Trophoblast cell (in vitro differentiated cells and primary cell): ENCODE measurements at regions not wholly inside any gene's neighbourhood (a gene's known extent, or its start where the extent isn't known, plus 50 kb on each side); places are given as distances from the start of the nearest gene placed in this dataset.

Experiments
- DNase-seq, 2 donors: peaks; one replicate each; pipeline ENCODE4 v3.0.0-alpha.2; 2016
- H2AFZ ChIP-seq: 2 replicates; pipeline ENCODE4 v1.6.1; 2013; ENCODE audit warnings: low read length, moderate library complexity, mild to moderate bottlenecking; ENCODE audit not compliant: insufficient read depth, poor library complexity
- H2AK5ac ChIP-seq: 2 replicates; pipeline ENCODE4 v1.6.1; 2013; ENCODE audit warnings: mild to moderate bottlenecking, low read length
- H2BK120ac ChIP-seq: 2 replicates; pipeline ENCODE4 v1.6.1; 2013; ENCODE audit warnings: low read length, mild to moderate bottlenecking, moderate library complexity; ENCODE audit not compliant: insufficient read depth, poor library complexity
- H2BK12ac ChIP-seq: 2 replicates; pipeline ENCODE4 v1.6.1; 2013; ENCODE audit warnings: mild to moderate bottlenecking, low read length, moderate library complexity
- H2BK5ac ChIP-seq: 2 replicates; pipeline ENCODE4 v1.6.1; 2013; ENCODE audit warnings: low read length, low read depth, moderate library complexity, mild to moderate bottlenecking; ENCODE audit not compliant: poor library complexity
- H3K14ac ChIP-seq: 2 replicates; pipeline ENCODE4 v1.6.1; 2013; ENCODE audit warnings: mild to moderate bottlenecking, low read length
- H3K18ac ChIP-seq: 2 replicates; pipeline ENCODE4 v1.6.1; 2013; ENCODE audit warnings: mild to moderate bottlenecking, low read length
- H3K23ac ChIP-seq: 2 replicates; pipeline ENCODE4 v1.6.1; 2013; ENCODE audit warnings: low read length
- H3K27ac ChIP-seq: 2 replicates; pipeline ENCODE4 v1.5.1; 2013; ENCODE audit warnings: low read depth, mild to moderate bottlenecking, inconsistent platforms, low read length, moderate library complexity
- H3K27me3 ChIP-seq: 2 replicates; pipeline ENCODE4 v1.6.1; 2013; ENCODE audit warnings: inconsistent platforms, mild to moderate bottlenecking, low read length, moderate library complexity; ENCODE audit not compliant: insufficient read depth
- H3K36me3 ChIP-seq, 2 experiments: 1 replicate in 1 of 2; 2 replicates in 1 of 2; pipeline ENCODE4 v1.6.1; 2013; ENCODE audit warnings: low read length in 2 of 2, mild to moderate bottlenecking in 2 of 2, moderate library complexity in 1 of 2; ENCODE audit not compliant: insufficient read depth in 2 of 2, control insufficient read depth in 1 of 2
- H3K4ac ChIP-seq: 2 replicates; pipeline ENCODE4 v1.6.1; 2013; ENCODE audit warnings: low read depth, mild to moderate bottlenecking, low read length, moderate library complexity
- H3K4me1 ChIP-seq, 2 experiments: 1 replicate in 1 of 2; 2 replicates in 1 of 2; pipeline ENCODE4 v1.6.1; 2013; ENCODE audit warnings: low read length in 2 of 2, mild to moderate bottlenecking in 2 of 2, moderate library complexity in 1 of 2; ENCODE audit not compliant: insufficient read depth in 2 of 2, control insufficient read depth in 1 of 2
- H3K4me2 ChIP-seq: 2 replicates; pipeline ENCODE4 v1.6.1; 2013; ENCODE audit warnings: inconsistent platforms, mild to moderate bottlenecking, low read length, moderate library complexity
- H3K4me3 ChIP-seq: 2 replicates; pipeline ENCODE4 v1.5.1; 2013; ENCODE audit warnings: mild to moderate bottlenecking, low read depth, low read length, inconsistent platforms
- H3K79me1 ChIP-seq: one replicate; pipeline ENCODE4 v1.6.1; 2013; ENCODE audit warnings: low read length
- H3K79me2 ChIP-seq: 2 replicates; pipeline ENCODE4 v1.6.1; 2013; ENCODE audit warnings: low read length, mild to moderate bottlenecking; ENCODE audit not compliant: control insufficient read depth, insufficient read depth, poor library complexity
- H3K9ac ChIP-seq: 2 replicates; pipeline ENCODE4 v1.6.1; 2013; ENCODE audit warnings: mild to moderate bottlenecking, low read length
- H3K9me3 ChIP-seq: 2 replicates; pipeline ENCODE4 v1.6.1; 2013; ENCODE audit warnings: low read depth, mild to moderate bottlenecking, control low read depth, inconsistent platforms, low read length; ENCODE audit not compliant: insufficient read depth
- H4K12ac ChIP-seq: 2 replicates; pipeline ENCODE4 v1.6.1; 2013; ENCODE audit warnings: low read depth, mild to moderate bottlenecking, low read length, moderate library complexity
- H4K8ac ChIP-seq: 2 replicates; pipeline ENCODE4 v1.6.1; 2013; ENCODE audit warnings: low read depth, mild to moderate bottlenecking, low read length, moderate library complexity
- H4K91ac ChIP-seq: one replicate; pipeline ENCODE4 v1.6.1; 2013; ENCODE audit warnings: low read depth, mild to moderate bottlenecking, low read length, moderate library complexity
- WGBS: extraction: QIAGEN DNeasy Blood & Tissue Kit; methylation state at CpG from one replicate; pipeline ENCODE4 v1.1.7; 2013; ENCODE audit warnings: missing lambda C conversion rate; ENCODE audit not compliant: insufficient read length, insufficient coverage; ENCODE audit errors: extremely low coverage; 5-methylcytosine and 5-hydroxymethylcytosine counted together

GRCh38 chr13:37351211-37351610 lies 245.7 kb upstream of the CSNK1A1L start:
- Histone ChIP-seq H3K14ac (no peak overlapping the region), H3K18ac (no peak overlapping the region), H3K36me3 (no peaks in the 10 kb centered on the region), H3K4me2 (no peak overlapping the region), H4K91ac (no peak overlapping the region), H3K23ac (no peak overlapping the region), H3K79me2 (no peaks in the 10 kb centered on the region), H3K79me1 (no peaks in the 10 kb centered on the region), H3K4me3 (no peak overlapping the region), H4K12ac (no peak overlapping the region), H3K4ac (no peak overlapping the region), H3K4me1 (no peaks in the 10 kb centered on the region), H2BK5ac (no peak overlapping the region), H3K27me3 (no peaks in the 10 kb centered on the region), H2BK120ac (no peak overlapping the region), H2AK5ac (no peak overlapping the region), H4K8ac (no peak overlapping the region), H2BK12ac (no peak overlapping the region), H3K9me3 (no peaks in the 10 kb centered on the region), H3K27ac (no peak overlapping the region), H2AFZ (no peak overlapping the region), H3K9ac (no peak overlapping the region)
- no CpG with 5 or more reads among the region's 2 CpGs for WGBS
- DNase-seq = no peak

GRCh38 chr13:37349916-37350315 lies 244.5 kb upstream of the CSNK1A1L start:
- H3K36me3 ChIP-seq = no peaks in the 10 kb centered on the region
- H3K9ac ChIP-seq = no peak overlapping the region
- no peak for DNase-seq
- H3K27me3 ChIP-seq = no peaks in the 10 kb centered on the region
- H3K9me3 ChIP-seq = no peaks in the 10 kb centered on the region
- no peak overlapping the region for H2AFZ ChIP-seq
- no peak overlapping the region for H4K91ac ChIP-seq
- H3K4me2 ChIP-seq = no peak overlapping the region
- no CpG with 5 or more reads among the region's 4 CpGs for WGBS
- H2BK12ac ChIP-seq = no peak overlapping the region
- no peak overlapping the region for H3K14ac ChIP-seq
- no peak overlapping the region for H3K4ac ChIP-seq
- no peaks in the 10 kb centered on the region for H3K79me2 ChIP-seq
- no peak overlapping the region for H2BK120ac ChIP-seq
- no peak overlapping the region for H4K8ac ChIP-seq
- no peaks in the 10 kb centered on the region for H3K4me1 ChIP-seq
- no peak overlapping the region for H2AK5ac ChIP-seq
- no peak overlapping the region for H2BK5ac ChIP-seq
- no peak overlapping the region for H3K4me3 ChIP-seq
- H4K12ac ChIP-seq = no peak overlapping the region
- H3K27ac ChIP-seq = no peak overlapping the region
- no peak overlapping the region for H3K18ac ChIP-seq
- H3K79me1 ChIP-seq = peaks cover 2% of the 10 kb centered on the region
- no peak overlapping the region for H3K23ac ChIP-seq

GRCh38 chr13:37348916-37349643 lies 243.6 kb upstream of the CSNK1A1L start:
- WGBS = no CpG with 5 or more reads among the region's 3 CpGs
- Histone ChIP-seq H4K8ac (no peak overlapping the region), H3K4me2 (no peak overlapping the region), H3K9me3 (no peaks in the 10 kb centered on the region), H3K23ac (no peak overlapping the region), H2BK5ac (no peak overlapping the region), H3K27ac (no peak overlapping the region), H3K14ac (no peak overlapping the region), H2AK5ac (no peak overlapping the region), H3K4me1 (no peaks in the 10 kb centered on the region), H3K9ac (no peak overlapping the region), H3K36me3 (no peaks in the 10 kb centered on the region), H2AFZ (no peak overlapping the region), H3K4me3 (no peak overlapping the region), H2BK120ac (no peak overlapping the region), H3K18ac (no peak overlapping the region), H3K4ac (no peak overlapping the region), H4K12ac (no peak overlapping the region), H3K79me2 (no peaks in the 10 kb centered on the region), H3K79me1 (peaks cover 2% of the 10 kb centered on the region), H4K91ac (no peak overlapping the region), H3K27me3 (no peaks in the 10 kb centered on the region), H2BK12ac (no peak overlapping the region)
- no peak for DNase-seq

GRCh38 chr13:37345869-37346268 lies 240.4 kb upstream of the CSNK1A1L start:
- H3K14ac ChIP-seq = no peak overlapping the region
- no peak overlapping the region for H2BK5ac ChIP-seq
- no peak overlapping the region for H3K23ac ChIP-seq
- no peak overlapping the region for H2AFZ ChIP-seq
- no CpG with 5 or more reads among the region's 1 CpG for WGBS
- peaks cover 2% of the 10 kb centered on the region for H3K9me3 ChIP-seq
- H3K79me1 ChIP-seq = peaks cover 2% of the 10 kb centered on the region
- H2AK5ac ChIP-seq = no peak overlapping the region
- H3K4me2 ChIP-seq = no peak overlapping the region
- no peak for DNase-seq
- no peak overlapping the region for H2BK12ac ChIP-seq
- no peak overlapping the region for H3K27ac ChIP-seq
- no peaks in the 10 kb centered on the region for H3K27me3 ChIP-seq
- no peaks in the 10 kb centered on the region for H3K4me1 ChIP-seq
- no peak overlapping the region for H4K91ac ChIP-seq
- H3K18ac ChIP-seq = no peak overlapping the region
- no peaks in the 10 kb centered on the region for H3K36me3 ChIP-seq
- H3K9ac ChIP-seq = no peak overlapping the region
- no peaks in the 10 kb centered on the region for H3K79me2 ChIP-seq
- no peak overlapping the region for H4K12ac ChIP-seq
- no peak overlapping the region for H4K8ac ChIP-seq
- no peak overlapping the region for H2BK120ac ChIP-seq
- H3K4me3 ChIP-seq = no peak overlapping the region
- no peak overlapping the region for H3K4ac ChIP-seq
